Osteocyte (in vitro differentiated cells): ENCODE measurements at regions not wholly inside any gene's neighbourhood (a gene's known extent, or its start where the extent isn't known, plus 50 kb on each side); places are given as distances from the start of the nearest gene placed in this dataset.

Experiments used
- DNase-seq: peaks from one replicate; pipeline ENCODE4 v3.0.0; 2021; ENCODE audit warnings: mixed read lengths; ENCODE audit not compliant: unreplicated experiment; ENCODE audit errors: extremely low spot score
- H3K27ac Mint-ChIP-seq: one replicate; pipeline ENCODE4 v1.8.0; 2021; ENCODE audit warnings: mild to moderate bottlenecking, mixed read lengths; ENCODE audit not compliant: unreplicated experiment
- H3K27me3 Mint-ChIP-seq: one replicate; pipeline ENCODE4 v1.8.0; 2021; ENCODE audit warnings: mixed read lengths; ENCODE audit not compliant: unreplicated experiment
- H3K36me3 Mint-ChIP-seq: one replicate; pipeline ENCODE4 v1.8.0; 2021; ENCODE audit warnings: mixed read lengths; ENCODE audit not compliant: unreplicated experiment
- H3K4me1 Mint-ChIP-seq: one replicate; pipeline ENCODE4 v1.8.0; 2021; ENCODE audit warnings: mixed read lengths; ENCODE audit not compliant: unreplicated experiment
- H3K4me3 Mint-ChIP-seq: one replicate; pipeline ENCODE4 v1.8.0; 2021; ENCODE audit warnings: mild to moderate bottlenecking, moderate library complexity, mixed read lengths; ENCODE audit not compliant: unreplicated experiment
- H3K9me3 Mint-ChIP-seq: one replicate; pipeline ENCODE4 v1.8.0; 2021; ENCODE audit warnings: mixed read lengths; ENCODE audit not compliant: unreplicated experiment
- TF ChIP-seq, protein P1 (sequence below): fragments of 200-600 bp; sonication (generic); IDR thresholded peaks from 2 replicates; pipeline ENCODE4 v1.5.0; 2021; ENCODE audit warnings: antibody characterized with exemption, mild to moderate bottlenecking, moderate library complexity

DNA sequence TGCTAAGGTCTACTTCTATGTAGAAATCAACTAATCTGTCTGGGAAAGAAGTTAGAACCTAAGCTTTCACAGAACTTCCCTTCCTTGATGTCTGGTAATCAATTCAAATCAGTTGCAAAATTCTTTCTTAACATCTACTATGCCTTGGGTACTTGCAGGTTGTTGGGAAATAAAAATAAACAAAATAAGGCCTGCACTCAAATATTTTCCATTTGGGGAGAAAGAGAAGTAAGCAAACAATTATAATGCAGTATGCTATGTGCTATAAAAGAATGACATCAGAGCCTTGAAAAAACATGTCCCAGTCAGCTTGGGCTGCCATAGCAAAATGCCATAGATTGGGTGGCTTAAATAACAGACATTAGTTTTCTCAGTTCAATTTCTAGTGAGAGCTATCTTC lies 425.9 kb upstream of the DCN start:
- Mint-ChIP-seq H3K4me1 (peaks cover 3% of the 10 kb centered on the region), H3K36me3 (no peaks in the 10 kb centered on the region), H3K27me3 (no peaks in the 10 kb centered on the region), H3K27ac (no peak overlapping the region), H3K4me3 (no peak overlapping the region), H3K9me3 (no peaks in the 10 kb centered on the region)
- TF ChIP-seq, protein P1, sequence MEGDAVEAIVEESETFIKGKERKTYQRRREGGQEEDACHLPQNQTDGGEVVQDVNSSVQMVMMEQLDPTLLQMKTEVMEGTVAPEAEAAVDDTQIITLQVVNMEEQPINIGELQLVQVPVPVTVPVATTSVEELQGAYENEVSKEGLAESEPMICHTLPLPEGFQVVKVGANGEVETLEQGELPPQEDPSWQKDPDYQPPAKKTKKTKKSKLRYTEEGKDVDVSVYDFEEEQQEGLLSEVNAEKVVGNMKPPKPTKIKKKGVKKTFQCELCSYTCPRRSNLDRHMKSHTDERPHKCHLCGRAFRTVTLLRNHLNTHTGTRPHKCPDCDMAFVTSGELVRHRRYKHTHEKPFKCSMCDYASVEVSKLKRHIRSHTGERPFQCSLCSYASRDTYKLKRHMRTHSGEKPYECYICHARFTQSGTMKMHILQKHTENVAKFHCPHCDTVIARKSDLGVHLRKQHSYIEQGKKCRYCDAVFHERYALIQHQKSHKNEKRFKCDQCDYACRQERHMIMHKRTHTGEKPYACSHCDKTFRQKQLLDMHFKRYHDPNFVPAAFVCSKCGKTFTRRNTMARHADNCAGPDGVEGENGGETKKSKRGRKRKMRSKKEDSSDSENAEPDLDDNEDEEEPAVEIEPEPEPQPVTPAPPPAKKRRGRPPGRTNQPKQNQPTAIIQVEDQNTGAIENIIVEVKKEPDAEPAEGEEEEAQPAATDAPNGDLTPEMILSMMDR: no peak
- no peak for DNase-seq

DNA sequence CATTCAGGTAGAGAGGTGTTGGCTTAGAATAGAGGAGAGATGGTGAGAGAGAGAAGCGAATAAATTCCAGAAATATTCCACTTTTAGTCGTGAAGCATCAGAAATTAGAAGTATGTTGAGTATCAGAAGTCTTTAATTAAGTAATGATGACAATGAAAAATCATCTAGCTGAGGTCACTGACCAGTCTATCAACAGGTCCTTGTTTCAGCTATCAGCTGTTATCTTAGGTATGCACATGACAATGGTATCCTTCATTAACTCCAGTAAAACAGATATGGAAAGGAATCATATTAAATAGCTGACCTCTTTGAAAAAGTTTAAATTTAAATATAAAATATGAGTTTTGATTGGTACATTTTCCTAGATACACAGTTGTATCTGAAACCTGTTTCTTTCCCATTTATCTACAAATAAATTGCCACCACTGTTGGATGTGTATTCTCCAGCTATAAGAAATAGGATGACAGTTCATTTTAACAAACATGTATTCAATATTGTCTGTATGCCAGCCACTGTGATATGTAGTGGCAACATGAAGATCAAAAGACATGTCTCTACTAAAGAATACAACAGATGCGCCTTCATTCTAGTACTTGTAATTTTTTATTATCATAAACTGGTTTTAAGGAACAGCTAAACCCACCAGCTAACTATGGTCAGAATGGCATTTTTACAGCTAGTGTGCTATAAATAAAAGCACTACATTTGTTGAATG lies 424.2 kb upstream of the DCN start:
- TF ChIP-seq, protein P1: no peak
- DNase-seq: no peak
- Mint-ChIP-seq H3K27me3 (no peaks in the 10 kb centered on the region), H3K36me3 (no peaks in the 10 kb centered on the region), H3K4me3 (no peak overlapping the region), H3K4me1 (peaks cover 5% of the 10 kb centered on the region), H3K27ac (no peak overlapping the region), H3K9me3 (no peaks in the 10 kb centered on the region)

DNA sequence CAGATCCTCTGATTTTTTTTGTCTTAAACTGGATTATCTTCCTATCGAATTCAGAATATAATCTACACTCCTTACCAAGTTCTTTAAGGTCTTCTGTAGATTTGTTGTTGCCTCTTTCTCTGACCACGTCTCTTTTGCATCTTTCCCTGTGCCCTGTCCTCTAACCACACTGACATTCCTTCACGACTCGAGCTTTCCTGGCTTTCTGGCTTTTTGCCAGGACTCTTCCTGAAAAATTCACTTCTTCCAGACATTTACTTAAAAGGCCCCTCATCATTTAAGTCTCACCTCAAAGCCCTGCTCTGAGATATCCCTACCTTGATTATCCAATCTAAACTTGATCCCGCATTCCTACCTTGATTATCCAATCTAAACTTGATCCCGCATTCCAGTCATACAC lies 422.3 kb upstream of the DCN start:
- DNase-seq: no peak
- H3K36me3 Mint-ChIP-seq: no peaks in the 10 kb centered on the region
- H3K9me3 Mint-ChIP-seq: no peaks in the 10 kb centered on the region
- H3K4me3 Mint-ChIP-seq: no peak overlapping the region
- TF ChIP-seq, protein P1: no peak
- peaks cover 5% of the 10 kb centered on the region for H3K4me1 Mint-ChIP-seq
- no peak overlapping the region for H3K27ac Mint-ChIP-seq
- H3K27me3 Mint-ChIP-seq: no peaks in the 10 kb centered on the region

DNA sequence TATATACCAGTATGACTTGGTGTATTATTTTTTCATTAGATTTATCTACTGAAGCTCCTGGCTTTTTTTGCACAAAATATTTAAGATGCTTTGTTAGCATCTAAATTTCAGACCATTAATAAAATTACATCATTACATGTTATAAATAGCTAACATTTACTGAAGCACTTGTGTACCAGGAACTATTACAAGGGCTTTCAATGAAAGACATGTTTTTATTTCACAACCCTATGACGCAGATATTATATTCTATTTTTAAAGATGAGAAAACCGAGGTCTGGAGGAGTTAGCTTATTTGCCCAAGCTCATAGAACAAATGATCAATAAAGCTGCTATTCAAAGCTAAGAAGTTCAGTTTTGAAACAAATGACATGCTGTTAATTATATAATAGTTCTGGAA lies 420.4 kb upstream of the DCN start:
- Mint-ChIP-seq H3K9me3 (no peaks in the 10 kb centered on the region), H3K4me1 (peaks cover 5% of the 10 kb centered on the region), H3K27me3 (no peaks in the 10 kb centered on the region), H3K4me3 (no peak overlapping the region), H3K36me3 (no peaks in the 10 kb centered on the region), H3K27ac (no peak overlapping the region)
- DNase-seq: no peak
- TF ChIP-seq, protein P1: no peak

DNA sequence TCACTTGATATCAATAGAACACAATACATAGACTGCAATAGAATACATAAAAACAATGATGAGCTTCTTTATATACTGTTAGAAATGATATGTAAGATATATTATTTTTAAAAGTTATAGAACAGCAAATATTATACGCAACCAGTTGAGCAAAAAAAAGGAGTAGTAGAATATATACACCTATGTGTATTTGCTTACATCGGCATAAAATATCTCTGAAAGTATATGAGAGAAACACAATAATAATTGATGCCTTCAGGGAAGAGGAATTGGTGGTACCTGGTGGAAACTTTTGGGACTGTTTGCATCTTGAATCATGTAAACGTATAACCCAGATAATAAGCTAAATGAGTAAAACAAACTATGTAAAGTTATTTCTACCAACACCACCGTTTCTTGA lies 418.4 kb upstream of the DCN start:
- Mint-ChIP-seq H3K4me3 (no peak overlapping the region), H3K36me3 (no peaks in the 10 kb centered on the region), H3K9me3 (peaks cover 4% of the 10 kb centered on the region), H3K4me1 (peaks cover 5% of the 10 kb centered on the region), H3K27me3 (no peaks in the 10 kb centered on the region), H3K27ac (no peak overlapping the region)
- TF ChIP-seq, protein P1: no peak
- no peak for DNase-seq
